Stimulated activated naive CD8-positive, alpha-beta T cell treated with anti-CD3 and anti-CD28 coated beads, Interleukin-15, Interleukin-2, amounts not matched to agents 100 U/mL and 50 U/mL, for 24 hours (primary cell): ENCODE measurements at regions not wholly inside any gene's neighbourhood (a gene's known extent, or its start where the extent isn't known, plus 50 kb on each side); places are given as distances from the start of the nearest gene placed in this dataset.

Experiments
- ATAC-seq: fragments of 150-1000 bp; cut with Tn5 transposase; one replicate; pipeline ENCODE4 v1.10.0; 2021
- DNase-seq: peaks from one replicate; pipeline ENCODE4 v3.0.0; 2021

DNA sequence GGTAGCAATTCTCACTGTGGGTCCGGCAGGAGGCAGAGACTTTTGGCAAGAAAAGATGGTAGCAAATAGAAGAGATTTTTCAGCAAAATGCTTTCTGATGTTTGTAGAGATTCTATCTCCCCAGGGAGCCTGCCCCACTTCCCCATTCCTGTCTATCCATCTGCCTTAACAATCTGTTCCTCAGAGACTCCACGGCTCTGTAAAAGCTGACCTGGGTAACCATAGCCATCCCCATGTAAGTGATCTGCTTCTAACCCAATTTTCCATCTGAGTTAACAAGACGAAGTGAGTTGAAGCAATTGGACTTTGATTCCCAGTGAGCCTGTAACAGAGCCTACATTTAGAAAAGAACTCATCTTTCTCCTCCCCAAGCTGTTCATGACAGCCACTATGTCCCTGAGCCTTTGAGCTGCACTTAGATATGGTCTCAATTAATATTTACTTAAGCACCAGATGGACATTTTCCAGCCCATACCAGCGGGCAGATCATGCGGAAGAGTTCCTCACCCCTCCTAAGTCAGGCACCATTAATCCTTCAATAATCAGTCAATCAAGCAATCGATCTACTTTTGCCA, 896.1 kb downstream of the CCSER2 start:
- ATAC-seq (no peak), DNase-seq (no peak)

DNA sequence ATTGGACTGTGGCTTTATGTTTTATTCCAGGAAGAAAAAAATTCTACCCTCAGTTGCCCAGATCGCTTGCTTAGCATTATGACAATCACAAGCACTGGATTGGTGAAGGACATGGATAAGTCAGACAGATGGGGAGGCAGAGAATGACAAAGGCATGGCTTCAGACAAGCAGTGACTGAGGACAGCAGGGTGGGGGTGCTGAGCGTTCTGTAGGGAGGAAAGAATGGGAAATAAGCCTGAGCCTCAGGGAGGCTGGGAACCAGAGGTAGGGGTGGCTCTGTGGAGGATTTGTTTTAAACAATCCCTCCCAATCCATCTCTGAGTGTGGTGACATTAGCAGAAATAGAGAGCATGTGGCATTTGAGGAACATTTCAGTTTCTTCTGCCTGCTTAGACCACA, 896.9 kb downstream of the CCSER2 start:
- ATAC-seq (no peak), DNase-seq (no peak)

DNA sequence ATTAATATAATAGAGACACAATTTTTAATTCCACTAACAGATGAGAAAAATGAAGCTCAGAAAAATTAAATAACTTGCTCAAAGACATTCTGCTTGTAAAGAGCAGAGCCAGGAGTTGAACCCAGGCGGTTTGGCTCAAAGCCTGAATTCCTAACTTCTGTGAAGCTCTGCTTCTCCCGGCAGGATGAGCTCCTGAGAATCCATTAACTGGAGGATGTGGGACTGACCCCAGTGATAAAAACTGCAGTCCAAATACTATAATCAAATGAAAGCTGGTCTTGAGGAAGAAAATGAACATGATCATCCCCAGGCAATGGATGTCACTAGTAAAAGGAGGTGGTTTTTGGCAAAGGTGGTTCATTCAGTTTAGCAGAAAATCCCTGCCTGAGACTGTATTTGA, 898.2 kb downstream of the CCSER2 start:
- ATAC-seq (no peak), DNase-seq (no peak)

DNA sequence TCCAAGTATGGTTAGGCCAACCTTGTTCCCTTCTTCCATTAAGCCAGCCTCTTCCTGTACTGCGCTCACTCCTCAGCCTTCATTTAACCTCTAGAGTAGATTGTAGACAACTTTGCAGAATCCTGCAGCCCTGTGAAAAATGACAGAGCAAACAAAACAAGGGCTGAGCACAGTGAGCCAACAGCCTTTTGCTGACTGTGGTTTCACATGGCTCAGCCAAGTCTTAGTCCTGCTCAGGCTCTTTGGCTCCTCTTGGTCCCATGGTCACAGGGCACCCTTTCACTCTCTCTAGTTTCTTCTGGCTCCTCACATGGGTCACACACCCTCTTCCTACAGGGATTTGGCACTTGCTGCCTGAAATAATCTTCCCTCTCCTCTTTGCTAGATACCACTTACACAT, 900.3 kb downstream of the CCSER2 start:
- ATAC-seq (no peak), DNase-seq (no peak)

DNA sequence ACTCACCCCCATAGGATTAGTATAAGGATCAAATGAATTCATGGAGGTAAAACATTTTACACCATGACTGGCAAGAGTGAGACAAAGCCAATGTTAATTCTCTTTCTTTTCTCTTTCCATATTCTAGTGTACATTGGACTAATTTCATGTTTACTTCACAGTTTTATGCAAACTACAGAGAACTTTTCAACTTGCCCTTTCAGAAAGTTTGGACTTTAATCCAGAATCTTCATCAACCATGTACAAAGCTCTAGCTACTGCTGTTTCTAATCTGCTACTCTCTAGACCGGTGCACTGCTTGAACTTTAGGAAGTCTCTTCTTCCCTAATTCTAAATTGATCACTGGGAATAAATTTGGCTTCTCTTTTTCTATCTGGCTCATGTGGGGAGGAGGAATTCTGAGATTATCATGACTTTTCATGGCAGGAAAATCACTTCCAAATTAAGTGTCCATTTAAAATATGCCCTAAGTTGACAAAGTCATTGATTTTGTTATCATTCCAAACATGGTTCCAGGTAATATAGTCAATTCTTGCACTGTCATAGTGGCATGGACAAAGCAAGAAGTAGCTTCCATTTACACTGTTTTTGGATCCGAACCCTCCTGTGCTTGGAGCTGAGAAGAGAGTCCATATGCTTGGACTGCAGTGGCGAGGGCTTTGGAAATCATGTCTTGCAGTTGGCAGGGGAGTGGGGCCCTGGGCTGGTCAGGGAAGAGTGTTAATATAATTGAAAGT, 903.3 kb downstream of the CCSER2 start:
- DNase-seq (no peak), ATAC-seq (no peak)

DNA sequence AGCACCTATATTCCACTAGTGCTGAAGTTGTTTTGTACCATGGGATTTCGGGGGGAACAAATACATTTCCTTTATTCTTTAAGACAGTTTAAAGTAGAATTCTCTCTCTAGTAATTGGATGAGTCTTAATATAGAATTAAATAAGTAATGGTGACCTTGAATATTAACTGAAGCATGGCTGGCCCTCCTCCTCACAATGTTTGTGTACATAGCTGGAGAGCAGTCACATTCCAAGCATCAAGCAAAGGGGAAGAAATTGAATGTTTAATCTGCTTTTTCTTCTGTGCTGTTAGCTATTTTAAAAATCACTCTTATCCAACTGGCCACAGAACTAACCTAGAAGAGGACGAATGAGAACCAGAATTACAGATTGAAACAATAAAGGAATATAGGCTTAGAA, 906.9 kb downstream of the CCSER2 start:
- ATAC-seq = no peak
- no peak for DNase-seq

DNA sequence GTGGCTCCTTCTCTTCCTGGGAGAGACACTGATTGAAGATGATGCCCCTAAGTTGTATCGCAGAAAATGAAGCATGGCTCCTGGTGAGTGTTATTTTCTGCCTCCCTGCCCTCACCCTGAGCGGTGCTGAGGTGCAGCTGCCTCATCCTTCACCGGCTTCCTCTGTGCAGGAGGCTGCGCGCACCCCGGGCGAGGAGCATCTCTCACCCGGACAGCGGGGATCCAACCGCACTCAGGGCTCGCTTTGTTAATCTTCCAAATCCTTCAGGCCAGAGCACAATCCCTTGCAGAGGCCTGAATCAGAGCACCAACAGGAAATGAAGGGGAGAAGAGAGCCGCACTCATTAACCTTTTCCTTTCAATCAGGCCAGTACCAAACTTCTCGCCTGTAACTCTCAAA, 910.3 kb downstream of the CCSER2 start:
- no peak for DNase-seq
- no peak for ATAC-seq

DNA sequence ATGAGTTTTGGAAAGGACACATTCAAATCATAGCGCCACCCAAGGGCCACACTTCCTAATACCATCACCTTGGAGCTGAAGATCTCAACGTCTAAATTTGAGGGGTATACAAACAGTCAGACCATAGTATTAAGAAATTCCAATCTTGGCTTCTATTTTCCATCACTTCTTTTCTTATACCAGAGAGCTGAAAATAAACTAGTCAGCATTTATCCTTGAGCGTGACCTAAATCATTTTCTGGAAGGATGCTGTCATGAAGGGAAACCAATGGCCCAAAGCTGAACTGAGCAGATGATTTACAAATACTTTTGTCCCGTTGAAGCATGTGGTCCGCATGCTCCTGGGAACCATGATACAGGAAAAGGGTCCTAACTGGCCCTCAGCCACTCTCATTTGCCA, 921.9 kb downstream of the CCSER2 start:
- no peak for DNase-seq
- ATAC-seq = no peak

DNA sequence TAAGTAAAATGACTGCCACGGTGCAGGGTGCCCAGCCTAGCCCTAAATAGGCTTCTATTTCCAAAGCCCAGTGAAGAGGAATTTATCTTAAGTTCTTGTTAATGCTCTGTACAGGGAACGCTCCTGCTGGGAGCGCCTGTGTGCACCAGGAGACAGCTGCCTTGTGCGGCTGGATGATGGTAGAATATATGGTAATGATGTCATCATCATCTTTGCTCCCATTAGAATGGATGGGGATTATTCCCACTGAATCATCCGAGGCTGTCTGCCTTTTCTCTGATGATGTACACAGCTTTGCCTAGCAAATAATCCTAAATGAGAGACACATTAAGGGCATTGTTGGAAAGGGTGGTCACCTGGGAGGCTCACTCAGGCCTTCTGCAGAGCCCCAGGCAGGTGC, 928.1 kb downstream of the CCSER2 start:
- ATAC-seq = no peak

DNA sequence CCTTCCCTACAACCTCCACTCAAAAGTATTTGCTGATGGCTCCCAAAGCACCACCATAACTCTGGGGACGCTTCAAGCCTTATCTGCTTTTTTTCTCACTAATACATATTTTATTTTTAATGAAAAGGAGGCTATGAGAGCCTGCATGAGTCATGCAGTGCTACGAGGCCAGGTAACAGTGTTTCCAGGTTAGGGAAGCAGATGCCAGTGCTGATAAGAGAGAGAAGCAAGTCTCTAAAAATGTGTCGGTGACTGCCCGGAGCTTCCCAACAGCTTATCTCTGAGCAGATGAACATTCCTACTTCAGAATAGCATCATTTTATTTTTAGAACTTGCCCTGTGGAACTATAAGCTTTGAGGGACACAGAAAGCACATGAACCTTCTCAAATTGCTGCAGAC, 931.5 kb downstream of the CCSER2 start:
- DNase-seq (no peak), ATAC-seq (no peak)

More for the DNA sequence above, 928.1 kb downstream of the CCSER2 start:
- DNase-seq = no peak

DNA sequence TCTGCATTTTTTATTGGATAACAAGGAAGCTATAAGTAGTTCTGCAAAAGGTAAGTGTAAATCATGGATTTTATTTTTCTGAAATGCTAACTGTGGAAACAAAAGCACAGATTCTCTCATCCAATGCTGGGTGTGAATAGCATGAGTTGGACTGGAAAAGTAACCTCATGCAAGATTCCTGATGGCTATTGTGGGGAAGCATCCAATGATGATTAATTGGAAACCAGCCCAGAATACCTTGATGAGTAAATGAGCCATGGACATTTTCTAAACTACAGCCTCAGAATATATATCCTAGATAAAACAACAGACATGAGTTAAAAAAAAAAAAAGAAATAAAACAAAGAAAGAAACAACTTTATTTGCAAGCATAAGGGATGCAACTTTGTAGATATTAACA, 934.6 kb downstream of the CCSER2 start:
- ATAC-seq (no peak), DNase-seq (no peak)

DNA sequence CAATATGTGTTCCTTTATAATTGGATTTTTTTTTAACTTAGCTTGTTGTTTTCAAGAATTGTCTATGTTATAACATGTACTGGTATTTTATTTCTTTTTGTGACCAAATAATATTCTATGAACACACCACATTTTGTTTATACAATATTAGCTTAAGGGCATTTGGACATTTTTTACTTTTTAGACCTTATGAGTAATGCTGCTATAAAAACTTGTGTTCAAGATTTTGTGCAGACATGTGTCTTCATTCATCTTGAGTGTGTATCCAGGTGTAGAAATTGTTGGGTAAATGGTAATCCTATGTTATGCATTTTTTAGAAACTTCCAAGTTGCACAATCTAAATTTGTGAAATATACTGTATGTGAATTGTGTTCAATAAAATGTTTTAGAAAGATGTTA, 936.7 kb downstream of the CCSER2 start:
- ATAC-seq (no peak), DNase-seq (no peak)

DNA sequence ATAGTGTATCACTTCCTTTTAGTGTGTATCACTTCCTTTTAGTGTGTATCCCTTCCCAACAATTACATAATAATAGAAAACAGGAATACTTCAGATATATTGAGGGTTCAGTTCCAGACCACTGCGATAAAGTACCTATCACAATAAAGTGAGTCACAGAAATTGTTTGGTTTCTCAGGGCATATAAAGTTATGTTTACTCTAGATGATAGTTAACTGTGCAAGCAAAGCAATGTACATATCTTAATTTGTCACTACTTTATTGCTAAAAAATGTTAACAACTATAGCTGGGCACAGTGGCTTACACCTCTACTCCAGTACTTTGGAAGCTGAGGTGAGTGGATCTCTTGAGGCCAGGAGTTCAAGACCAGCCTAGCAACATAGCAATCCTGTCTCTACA, 938.4 kb downstream of the CCSER2 start:
- ATAC-seq (no peak), DNase-seq (no peak)

DNA sequence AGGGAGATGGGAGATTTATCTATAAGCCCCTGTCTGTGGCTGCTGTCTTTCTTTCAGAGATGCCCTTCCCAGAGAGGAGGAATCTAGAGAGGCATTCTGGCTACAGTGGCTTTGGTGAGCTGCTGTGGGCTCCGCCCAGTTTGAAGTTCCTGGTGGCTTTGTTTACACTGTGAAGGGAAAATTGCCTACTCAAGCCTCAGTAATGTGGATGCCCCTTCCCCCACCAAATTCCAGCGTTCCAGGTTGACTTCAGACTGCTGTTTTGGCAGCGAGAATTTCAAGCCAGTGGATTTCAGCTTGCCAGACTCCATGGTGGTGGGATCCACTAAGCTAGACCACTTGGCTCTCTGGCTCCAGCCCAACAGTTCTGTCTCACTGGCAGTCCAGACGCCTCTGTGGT, 951.6 kb downstream of the CCSER2 start:
- DNase-seq (no peak), ATAC-seq (no peak)

DNA sequence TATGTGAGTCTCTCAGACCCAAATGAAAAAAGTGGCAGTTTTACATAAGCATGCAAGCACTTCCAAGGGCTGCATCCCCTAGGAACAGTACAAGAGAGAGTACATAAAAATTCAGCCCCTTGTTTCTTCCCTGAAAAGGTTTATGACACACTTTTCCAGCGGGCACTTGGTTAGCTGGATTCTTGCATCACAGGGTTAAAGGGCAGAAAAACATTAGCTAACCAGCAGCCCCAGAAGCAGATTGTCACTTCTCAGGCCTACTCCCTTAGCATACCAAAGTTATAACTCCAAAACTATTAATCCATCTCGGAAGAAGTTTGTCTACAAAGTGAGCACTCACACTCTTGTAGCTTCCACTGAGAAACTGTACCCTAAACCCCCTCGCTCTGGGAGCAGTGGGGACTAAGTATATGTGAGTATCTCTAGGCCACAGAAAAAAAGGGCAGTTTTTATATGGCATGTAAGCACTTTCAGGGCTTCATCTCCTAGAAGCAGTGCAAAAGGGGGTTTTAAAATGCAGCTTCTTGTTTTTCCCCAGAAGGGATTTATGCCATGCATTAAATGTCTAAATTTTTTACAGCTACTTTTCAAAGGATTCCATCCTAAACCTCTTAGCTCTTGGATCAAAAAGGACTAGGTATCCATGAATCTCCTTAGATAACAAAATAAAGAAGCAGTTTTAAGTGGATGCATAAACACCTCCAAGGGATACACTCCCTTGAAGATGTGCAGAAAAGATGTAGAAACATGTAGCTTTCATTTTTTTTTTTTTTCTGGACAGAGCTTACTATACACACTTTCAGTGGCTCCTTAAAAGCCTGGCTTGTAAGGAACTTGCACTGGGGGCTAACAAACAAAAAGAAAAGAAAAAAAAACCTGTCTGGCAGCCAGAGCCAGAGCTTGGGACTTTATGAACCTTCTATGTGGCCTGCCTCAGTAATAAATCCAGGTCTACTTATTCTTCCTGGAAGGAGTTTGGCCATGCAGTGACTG, 956.7 kb downstream of the CCSER2 start:
- ATAC-seq = no peak
- DNase-seq = no peak

DNA sequence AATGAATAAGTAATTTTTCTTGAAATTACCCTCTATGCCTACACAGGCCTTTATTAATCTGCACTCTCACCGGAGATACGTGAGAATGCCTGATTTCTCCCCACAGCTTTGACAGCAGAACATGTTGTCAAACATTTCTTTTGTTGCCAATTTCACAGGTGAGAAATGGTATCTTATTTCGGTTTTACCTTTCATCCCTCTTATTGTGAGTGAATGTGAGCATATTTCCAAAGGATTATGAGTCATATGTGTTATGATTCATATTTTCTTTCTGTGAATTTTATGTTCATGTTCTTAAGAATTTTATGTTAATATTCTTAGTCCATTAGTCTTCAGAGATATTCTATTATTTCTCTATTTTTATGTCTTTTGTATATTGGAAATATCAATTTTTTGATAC, 965.1 kb downstream of the CCSER2 start:
- ATAC-seq (no peak), DNase-seq (no peak)

DNA sequence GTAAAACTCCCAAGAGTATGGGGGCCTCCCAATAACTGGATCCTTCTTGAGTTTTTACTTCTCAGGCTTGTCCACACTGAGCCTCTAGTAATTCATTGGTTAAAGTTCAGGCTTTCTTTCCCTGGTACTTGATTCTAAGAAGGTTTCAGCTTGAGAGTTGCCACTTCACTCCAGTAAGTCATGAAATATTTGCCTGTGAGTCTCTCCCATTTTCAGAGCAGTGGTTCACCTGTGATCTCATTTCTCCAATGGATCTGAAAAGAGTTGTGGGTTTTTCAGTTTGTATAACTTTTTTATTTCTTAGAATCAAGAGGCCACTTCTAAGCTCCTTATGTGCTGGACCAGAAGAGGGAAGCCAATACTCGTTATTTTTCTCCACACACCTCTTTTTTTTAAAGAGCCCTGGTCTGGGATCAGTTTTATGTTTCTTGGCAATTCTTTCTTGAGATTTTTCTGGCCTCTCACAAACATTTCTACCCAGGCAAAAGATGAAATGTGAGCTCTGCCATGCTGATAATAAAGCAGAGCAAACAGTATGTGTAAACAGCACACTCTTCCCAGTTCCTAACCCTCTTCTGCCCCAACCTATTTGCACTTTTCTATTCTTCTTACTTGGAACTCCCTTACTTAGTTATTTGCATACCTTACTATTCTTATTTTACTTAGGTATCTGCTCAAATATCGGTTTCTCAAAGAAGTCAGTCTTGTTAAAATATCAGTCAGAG, 983.4 kb downstream of the CCSER2 start:
- ATAC-seq (no peak), DNase-seq (no peak)

DNA sequence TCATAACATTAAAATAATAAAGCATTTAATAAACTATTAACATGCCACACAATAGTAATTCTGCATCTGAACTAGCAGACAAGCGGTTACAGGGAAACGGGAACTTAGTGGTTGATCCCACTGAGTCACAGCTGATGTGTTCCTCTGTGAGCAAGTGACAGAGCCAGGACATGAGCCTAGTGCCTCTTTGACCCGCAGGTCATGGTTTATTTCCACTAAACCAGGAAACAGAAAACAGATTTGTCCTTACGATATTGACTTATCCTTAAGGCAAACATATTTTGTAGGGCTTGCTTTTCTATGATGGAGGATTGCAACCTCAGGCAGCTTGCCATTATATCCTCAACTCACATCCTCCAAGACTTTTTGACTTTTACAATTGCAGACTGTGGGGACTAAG, 987.3 kb downstream of the CCSER2 start:
- DNase-seq (no peak), ATAC-seq (no peak)

DNA sequence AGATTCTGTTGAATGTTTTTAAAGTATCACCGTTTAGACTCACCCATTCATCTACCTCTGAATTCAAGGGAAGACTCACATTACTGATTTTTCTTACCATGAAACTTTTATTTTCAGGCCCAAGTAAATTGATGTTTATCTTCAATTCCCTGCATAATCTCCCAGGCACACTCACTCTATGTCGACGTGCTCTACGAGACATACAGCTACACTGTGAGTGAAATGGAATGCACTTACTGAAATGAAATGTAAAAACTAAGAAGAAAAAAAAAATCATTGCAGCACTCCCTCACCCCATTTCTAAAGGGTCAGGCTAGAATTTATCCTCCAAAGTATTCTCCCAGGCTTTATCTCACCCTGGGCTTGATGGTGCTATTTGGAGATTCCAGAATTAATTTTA, 987.9 kb downstream of the CCSER2 start:
- DNase-seq (no peak), ATAC-seq (no peak)

DNA sequence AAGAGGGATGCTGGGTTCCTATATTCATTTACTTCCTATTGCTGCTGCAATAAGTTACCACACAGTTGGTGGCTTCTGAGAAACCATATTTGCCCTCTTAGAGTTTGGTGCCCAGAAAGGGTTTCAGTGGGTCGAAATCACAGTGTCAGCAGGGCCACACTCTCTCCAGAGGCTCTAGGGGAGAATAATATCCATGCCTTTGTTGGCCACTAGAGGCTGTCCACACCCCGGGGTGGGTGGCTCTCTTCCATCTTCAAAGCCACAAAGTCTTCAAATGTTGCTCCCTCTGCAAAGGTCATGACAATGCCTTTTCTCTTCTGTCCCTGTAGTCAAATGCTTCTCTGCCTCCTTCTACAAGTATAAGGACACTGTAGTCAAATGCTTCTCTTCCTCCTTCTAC, 989.4 kb downstream of the CCSER2 start:
- DNase-seq (no peak), ATAC-seq (no peak)

DNA sequence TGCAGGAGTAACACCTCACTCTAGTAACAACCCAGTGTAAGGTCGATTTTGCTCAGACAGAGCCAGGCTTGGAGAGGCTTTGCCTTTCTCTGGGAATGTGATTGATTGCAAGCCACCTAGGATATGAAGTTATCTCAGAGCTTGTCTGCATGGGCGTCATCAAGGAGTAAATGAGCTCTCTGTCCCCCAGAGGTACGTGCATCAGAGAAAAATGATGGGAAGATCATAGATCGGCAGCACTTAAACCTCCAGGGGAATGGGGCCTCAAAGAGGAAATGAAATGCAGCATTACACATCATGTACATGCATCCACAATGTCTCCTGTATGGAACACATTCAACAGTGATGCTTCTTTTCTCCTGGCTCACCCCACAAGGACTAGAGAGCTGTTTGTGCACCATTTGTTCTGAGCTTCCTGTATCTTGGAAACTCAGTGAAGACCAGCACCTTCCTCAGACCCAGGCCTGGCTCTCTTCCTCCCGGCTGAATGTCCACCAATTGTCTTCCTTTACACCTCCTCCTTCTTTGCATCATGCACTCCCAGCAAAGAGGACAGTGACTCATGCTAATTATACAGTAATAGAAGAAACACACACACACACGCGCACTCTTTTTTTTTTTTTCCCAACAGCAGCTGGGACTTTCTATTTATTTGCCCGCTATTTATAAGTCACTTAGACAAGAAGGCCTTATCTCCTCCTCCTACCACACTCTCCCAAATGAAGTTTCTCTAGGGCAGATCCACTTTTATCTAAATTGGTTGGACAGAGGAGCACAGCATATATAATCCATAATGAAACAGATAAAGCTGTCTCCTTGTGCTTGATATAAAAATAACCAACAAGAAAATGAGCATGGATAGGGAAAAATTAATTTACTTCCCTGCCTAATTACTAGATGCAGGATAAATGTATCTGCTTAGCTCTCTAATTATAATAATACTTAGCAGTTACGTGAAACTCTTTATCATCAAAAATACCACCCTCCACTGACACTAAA, 990.7 kb downstream of the CCSER2 start:
- DNase-seq (no peak), ATAC-seq (no peak)
